ENCODE measurements at regions not wholly inside any gene's neighbourhood (a gene's known extent, or its start where the extent isn't known, plus 50 kb on each side); places are given as distances from the start of the nearest gene placed in this dataset.
A peak's percentile ranks its signal among the peaks of the same experiment; 100 is the strongest.

DNA sequence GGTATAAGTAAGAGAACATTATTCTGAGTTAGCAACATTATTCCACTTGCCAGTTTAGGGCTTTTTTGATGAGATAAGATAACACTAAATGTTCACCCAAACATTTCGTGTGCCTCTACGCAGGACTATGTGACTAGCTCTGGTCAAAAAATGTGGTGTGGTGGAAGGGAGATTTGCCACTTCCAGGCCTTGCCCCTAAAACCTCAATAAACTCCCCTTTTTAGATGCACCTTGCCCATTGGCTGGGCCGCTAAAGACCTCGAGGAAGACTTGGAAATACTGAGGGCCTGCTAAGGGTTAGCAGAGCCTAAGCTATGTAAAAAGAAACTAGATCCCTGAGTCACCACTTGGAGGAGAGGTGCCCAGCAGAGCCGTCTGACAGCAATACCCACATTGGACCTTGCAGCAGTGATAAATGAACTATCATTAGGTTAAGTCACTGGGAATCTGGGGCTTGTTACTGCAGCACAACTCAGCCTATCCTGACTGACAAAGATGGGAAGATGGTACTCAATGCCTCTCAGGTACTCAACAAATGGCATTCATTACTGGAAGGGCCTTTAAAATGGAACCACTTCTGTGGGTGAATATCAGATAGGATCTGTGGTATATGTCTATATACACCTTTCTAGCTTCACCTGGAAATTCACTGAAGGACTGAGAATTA is 331.5 kb upstream of the TLE3 start:
- Histone ChIP-seq H3K4me1 (ENCODE audit: control insufficient read depth in 2 of 2, insufficient read depth in 2 of 2, low read length in 2 of 2) (peaks cover 22 to 57% of the 10 kb centered on the region in 2 donors), H3K9me3 (ENCODE audit: control insufficient read depth in 2 of 2, insufficient read depth in 1 of 2, low read length in 1 of 2) (peaks cover 0 to 16% of the 10 kb centered on the region in 2 donors), H3K36me3 (ENCODE audit: control insufficient read depth in 2 of 2, insufficient read depth in 2 of 2, low read length in 1 of 2) (no peaks in the 10 kb centered on the region), H3K27ac (ENCODE audit: low read depth in 1 of 2, low read length in 1 of 2) (no peak overlapping the region), H3K4me3 (ENCODE audit: low read length in 2 of 2) (no peak overlapping the region), H3K27me3 (ENCODE audit: control insufficient read depth in 2 of 2, insufficient read depth in 1 of 2, low read length in 1 of 2) (no peaks in the 10 kb centered on the region)
- 97% methylated on average over 5 of the region's 5 CpGs for WGBS
- DNase-seq (ENCODE audit: low read depth in 6 of 9, low spot score in 9 of 9) = no peak

DNA sequence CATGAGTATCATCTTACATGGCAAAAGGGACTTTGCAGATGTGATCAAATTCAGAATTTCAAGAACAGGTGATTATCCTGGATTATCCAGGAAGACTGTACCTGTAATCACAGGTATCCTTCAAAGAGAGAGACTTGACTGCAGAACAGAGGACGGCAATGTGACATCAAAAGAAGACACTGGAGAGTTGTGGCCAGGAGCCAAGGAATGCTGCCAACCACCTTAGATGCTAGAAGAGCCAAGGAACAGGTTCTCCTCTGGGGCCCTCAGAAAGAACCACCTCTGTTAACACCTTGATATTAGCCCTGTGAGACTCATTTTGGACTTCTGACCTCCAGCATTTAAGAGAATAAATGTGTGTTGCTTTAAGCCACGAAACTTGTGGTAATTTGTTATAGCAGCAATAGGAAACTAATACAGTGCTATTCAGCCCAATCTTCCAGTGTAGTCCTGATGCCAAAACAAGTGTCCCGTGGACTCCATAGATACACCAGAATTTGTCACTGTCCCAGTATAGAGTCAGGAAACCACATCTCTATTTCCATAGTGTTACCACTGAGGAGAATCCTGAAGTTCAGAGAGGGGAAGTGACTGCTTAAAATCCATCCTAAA is 330.6 kb upstream of the TLE3 start:
- WGBS = 95% methylated on average over 3 of the region's 3 CpGs
- no peak for DNase-seq (ENCODE audit: low read depth in 6 of 9, low spot score in 9 of 9)
- Histone ChIP-seq H3K4me1 (ENCODE audit: control insufficient read depth in 2 of 2, insufficient read depth in 2 of 2, low read length in 2 of 2) (peaks cover 23 to 61% of the 10 kb centered on the region in 2 donors), H3K4me3 (ENCODE audit: low read length in 2 of 2) (no peak overlapping the region), H3K36me3 (ENCODE audit: control insufficient read depth in 2 of 2, insufficient read depth in 2 of 2, low read length in 1 of 2) (no peaks in the 10 kb centered on the region), H3K27me3 (ENCODE audit: control insufficient read depth in 2 of 2, insufficient read depth in 1 of 2, low read length in 1 of 2) (no peaks in the 10 kb centered on the region), H3K27ac (ENCODE audit: low read depth in 1 of 2, low read length in 1 of 2) (no peak overlapping the region), H3K9me3 (ENCODE audit: control insufficient read depth in 2 of 2, insufficient read depth in 1 of 2, low read length in 1 of 2) (peaks cover 0 to 23% of the 10 kb centered on the region in 2 donors)

DNA sequence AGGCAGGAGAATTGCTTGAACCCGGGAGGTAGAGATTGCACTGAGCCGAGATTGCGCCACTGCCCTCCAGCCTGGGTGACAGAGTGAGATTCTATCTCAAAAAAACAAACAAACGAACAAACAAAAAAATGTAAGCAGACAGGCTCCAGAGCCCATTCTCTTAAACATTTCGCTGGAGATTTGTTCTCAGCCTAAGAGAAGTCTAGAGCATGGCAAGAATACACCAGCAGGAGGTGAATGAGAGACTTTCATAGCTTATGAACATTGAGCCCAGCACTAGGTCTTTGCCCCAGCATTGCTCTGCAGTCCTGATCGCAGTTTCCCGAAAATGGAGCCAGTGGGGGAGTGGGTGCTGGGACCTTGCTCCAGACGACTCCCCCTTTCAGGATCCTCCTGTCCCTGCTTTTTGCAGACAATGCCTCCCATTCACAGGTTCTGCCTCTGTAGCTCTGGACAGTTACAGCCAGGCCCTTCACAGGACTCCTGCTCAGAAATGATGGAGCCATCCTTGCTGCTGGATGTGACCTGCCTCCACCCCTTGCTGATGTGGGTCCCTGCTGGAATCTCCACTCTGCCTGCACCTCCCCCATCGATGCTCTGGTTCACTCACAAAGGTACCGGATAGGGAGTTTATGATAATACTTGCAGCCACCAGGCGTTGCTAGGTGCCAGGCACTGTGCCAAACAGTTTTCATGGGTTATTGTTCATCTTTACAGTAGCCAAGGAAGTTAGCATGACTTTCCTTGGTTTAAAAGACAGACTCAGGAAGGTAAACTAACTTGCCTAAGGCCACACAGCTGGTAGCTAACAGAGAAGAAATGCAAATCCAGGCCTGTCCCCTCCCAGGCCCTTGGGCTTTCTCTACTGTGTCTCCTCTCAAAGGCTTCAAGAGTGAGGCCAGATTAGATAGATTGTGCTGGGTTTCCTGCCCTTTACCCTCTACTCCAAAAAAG is 329.7 kb upstream of the TLE3 start:
- Histone ChIP-seq H3K4me1 (ENCODE audit: control insufficient read depth in 2 of 2, insufficient read depth in 2 of 2, low read length in 2 of 2) (peaks cover 23 to 61% of the 10 kb centered on the region in 2 donors), H3K9me3 (ENCODE audit: control insufficient read depth in 2 of 2, insufficient read depth in 1 of 2, low read length in 1 of 2) (peaks cover 0 to 29% of the 10 kb centered on the region in 2 donors), H3K36me3 (ENCODE audit: control insufficient read depth in 2 of 2, insufficient read depth in 2 of 2, low read length in 1 of 2) (no peaks in the 10 kb centered on the region), H3K27me3 (ENCODE audit: control insufficient read depth in 2 of 2, insufficient read depth in 1 of 2, low read length in 1 of 2) (no peaks in the 10 kb centered on the region), H3K27ac (ENCODE audit: low read depth in 1 of 2, low read length in 1 of 2) (no peak overlapping the region), H3K4me3 (ENCODE audit: low read length in 2 of 2) (no peak overlapping the region)
- 94% methylated on average over 11 of the region's 11 CpGs for WGBS
- no peak for DNase-seq (ENCODE audit: low read depth in 6 of 9, low spot score in 9 of 9)

DNA sequence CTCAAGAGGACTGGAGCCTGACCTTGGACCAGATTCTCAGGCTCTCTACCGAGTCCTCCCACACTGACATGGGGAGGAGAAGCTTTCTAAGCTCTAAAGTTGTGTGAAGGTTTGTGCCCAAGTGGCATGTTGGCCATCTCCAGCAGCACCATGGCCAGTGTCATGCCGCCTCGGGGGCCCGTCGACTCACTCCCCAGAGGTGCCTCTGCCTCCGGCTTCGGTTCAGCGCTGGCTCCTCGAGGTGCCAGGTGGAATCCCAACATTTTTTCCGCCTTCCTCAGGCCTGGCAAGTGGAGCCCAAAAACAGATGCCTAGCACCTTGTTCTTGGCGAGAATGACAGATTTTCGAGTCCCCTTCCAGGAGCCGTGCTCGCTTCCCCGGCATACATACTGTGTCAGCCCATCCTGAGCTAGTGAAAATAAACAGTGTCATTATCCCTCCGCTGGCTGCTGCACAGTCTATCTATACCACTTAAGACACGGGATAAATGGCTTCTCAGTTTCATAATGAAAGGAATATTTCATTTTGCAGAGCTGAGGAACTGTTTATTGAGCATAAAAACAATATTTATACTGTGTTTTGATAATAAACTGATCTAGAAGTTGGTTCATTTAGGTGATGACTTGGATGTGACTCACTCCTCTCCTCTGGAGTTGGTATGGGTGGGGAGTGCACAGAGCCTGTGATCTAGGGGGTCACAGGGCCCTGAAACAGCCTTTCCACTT is 328.5 kb upstream of the TLE3 start:
- H3K4me3 ChIP-seq (ENCODE audit: low read length in 2 of 2) = no peak overlapping the region
- H3K27me3 ChIP-seq (ENCODE audit: control insufficient read depth in 2 of 2, insufficient read depth in 1 of 2, low read length in 1 of 2) = no peaks in the 10 kb centered on the region
- H3K9me3 ChIP-seq (ENCODE audit: control insufficient read depth in 2 of 2, insufficient read depth in 1 of 2, low read length in 1 of 2) = peaks cover 0 to 27% of the 10 kb centered on the region in 2 donors
- no peak for DNase-seq (ENCODE audit: low read depth in 6 of 9, low spot score in 9 of 9)
- WGBS = 98% methylated on average over 17 of the region's 17 CpGs
- H3K4me1 ChIP-seq (ENCODE audit: control insufficient read depth in 2 of 2, insufficient read depth in 2 of 2, low read length in 2 of 2) = peaks cover 17 to 49% of the 10 kb centered on the region in 2 donors
- H3K27ac ChIP-seq (ENCODE audit: low read depth in 1 of 2, low read length in 1 of 2) = no peak overlapping the region
- no peaks in the 10 kb centered on the region for H3K36me3 ChIP-seq (ENCODE audit: control insufficient read depth in 2 of 2, insufficient read depth in 2 of 2, low read length in 1 of 2)

DNA sequence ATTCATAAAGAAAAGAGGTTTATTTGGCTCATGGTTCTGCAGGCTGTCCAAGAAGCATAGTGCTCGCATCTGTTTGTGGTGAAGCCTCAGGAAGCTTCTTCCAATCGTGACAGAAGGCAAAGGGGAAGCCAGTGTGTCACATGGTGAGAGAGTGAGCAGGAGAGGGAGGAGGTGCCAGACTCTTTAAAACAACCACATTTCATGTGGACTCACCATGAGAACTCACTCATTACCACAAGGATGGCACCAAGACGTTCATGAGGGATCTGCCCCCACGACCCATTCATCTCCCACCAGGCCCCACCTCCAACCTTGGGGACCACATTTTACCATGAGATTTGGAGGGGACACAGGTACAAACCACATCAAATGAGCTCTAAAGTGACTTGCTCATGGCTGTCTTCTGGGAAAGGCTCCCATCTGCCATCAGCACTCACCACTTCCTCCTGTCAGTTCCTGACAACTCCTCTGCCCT is 327.3 kb upstream of the TLE3 start:
- peaks cover 17 to 48% of the 10 kb centered on the region in 2 donors for H3K4me1 ChIP-seq (ENCODE audit: control insufficient read depth in 2 of 2, insufficient read depth in 2 of 2, low read length in 2 of 2)
- H3K27ac ChIP-seq (ENCODE audit: low read depth in 1 of 2, low read length in 1 of 2) = peak overlapping the region in 1 of 2 donors; percentile 6
- 4% methylated on average over 4 of the region's 4 CpGs for WGBS
- DNase-seq (ENCODE audit: low read depth in 6 of 9, low spot score in 9 of 9) = peak in 7 of 9 donors; percentile 46 to 84 (median 58)
- H3K27me3 ChIP-seq (ENCODE audit: control insufficient read depth in 2 of 2, insufficient read depth in 1 of 2, low read length in 1 of 2) = no peaks in the 10 kb centered on the region
- peaks cover 0 to 27% of the 10 kb centered on the region in 2 donors for H3K9me3 ChIP-seq (ENCODE audit: control insufficient read depth in 2 of 2, insufficient read depth in 1 of 2, low read length in 1 of 2)
- no peaks in the 10 kb centered on the region for H3K36me3 ChIP-seq (ENCODE audit: control insufficient read depth in 2 of 2, insufficient read depth in 2 of 2, low read length in 1 of 2)
- H3K4me3 ChIP-seq (ENCODE audit: low read length in 2 of 2) = no peak overlapping the region

DNA sequence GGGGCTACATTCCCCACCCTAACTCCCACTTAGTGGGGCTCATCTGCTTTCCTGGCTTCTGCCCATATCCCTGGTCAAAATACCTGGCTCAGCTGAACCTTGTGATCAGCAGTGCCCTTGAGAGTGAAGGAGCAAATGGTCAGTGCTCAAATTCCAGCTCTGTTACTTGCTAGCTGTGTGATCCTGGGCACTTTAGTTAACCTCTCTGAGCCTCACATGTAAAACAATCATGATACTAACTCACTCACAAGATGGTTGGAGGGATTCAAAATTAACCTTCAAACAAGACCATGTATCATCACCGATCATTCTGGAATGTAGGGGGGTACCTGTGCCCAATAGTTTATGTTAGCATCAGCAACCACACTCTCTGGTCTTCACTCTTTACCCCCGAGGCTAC is 325.6 kb upstream of the TLE3 start:
- no peak overlapping the region for H3K27ac ChIP-seq (ENCODE audit: low read depth in 1 of 2, low read length in 1 of 2)
- no peak for DNase-seq (ENCODE audit: low read depth in 6 of 9, low spot score in 9 of 9)
- no peak overlapping the region for H3K4me3 ChIP-seq (ENCODE audit: low read length in 2 of 2)
- peaks cover 17 to 48% of the 10 kb centered on the region in 2 donors for H3K4me1 ChIP-seq (ENCODE audit: control insufficient read depth in 2 of 2, insufficient read depth in 2 of 2, low read length in 2 of 2)
- no peaks in the 10 kb centered on the region for H3K36me3 ChIP-seq (ENCODE audit: control insufficient read depth in 2 of 2, insufficient read depth in 2 of 2, low read length in 1 of 2)
- peaks cover 0 to 20% of the 10 kb centered on the region in 2 donors for H3K9me3 ChIP-seq (ENCODE audit: control insufficient read depth in 2 of 2, insufficient read depth in 1 of 2, low read length in 1 of 2)
- 96% methylated on average over 2 of the region's 2 CpGs for WGBS
- peaks cover 0 to 4% of the 10 kb centered on the region in 2 donors for H3K27me3 ChIP-seq (ENCODE audit: control insufficient read depth in 2 of 2, insufficient read depth in 1 of 2, low read length in 1 of 2)

DNA sequence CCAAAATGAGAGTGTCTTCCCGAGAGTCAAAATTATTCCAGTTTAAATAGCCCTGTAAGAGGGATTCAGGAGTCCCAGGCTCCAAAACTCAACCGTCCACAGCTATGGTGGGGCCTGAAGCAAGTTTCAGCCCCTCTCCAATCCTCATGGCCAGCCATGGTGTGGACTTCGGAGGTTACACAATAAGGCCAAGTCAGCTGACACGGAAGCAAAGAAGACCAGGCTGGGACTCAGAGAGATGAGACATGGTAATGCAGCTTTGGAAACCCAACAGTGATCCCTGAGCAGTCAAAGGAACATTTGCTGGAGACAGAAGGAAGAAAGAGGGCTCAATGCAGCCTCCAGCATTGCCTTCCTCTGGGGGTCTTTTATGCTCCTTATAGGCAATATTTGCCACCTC is 324.6 kb upstream of the TLE3 start:
- peaks cover 0 to 4% of the 10 kb centered on the region in 2 donors for H3K27me3 ChIP-seq (ENCODE audit: control insufficient read depth in 2 of 2, insufficient read depth in 1 of 2, low read length in 1 of 2)
- no peak overlapping the region for H3K27ac ChIP-seq (ENCODE audit: low read depth in 1 of 2, low read length in 1 of 2)
- H3K4me1 ChIP-seq (ENCODE audit: control insufficient read depth in 2 of 2, insufficient read depth in 2 of 2, low read length in 2 of 2) = peaks cover 17 to 41% of the 10 kb centered on the region in 2 donors
- peaks cover 0 to 20% of the 10 kb centered on the region in 2 donors for H3K9me3 ChIP-seq (ENCODE audit: control insufficient read depth in 2 of 2, insufficient read depth in 1 of 2, low read length in 1 of 2)
- no peak for DNase-seq (ENCODE audit: low read depth in 6 of 9, low spot score in 9 of 9)
- H3K4me3 ChIP-seq (ENCODE audit: low read length in 2 of 2) = no peak overlapping the region
- H3K36me3 ChIP-seq (ENCODE audit: control insufficient read depth in 2 of 2, insufficient read depth in 2 of 2, low read length in 1 of 2) = no peaks in the 10 kb centered on the region
- WGBS = over 99% methylated on average over 4 of the region's 4 CpGs

DNA sequence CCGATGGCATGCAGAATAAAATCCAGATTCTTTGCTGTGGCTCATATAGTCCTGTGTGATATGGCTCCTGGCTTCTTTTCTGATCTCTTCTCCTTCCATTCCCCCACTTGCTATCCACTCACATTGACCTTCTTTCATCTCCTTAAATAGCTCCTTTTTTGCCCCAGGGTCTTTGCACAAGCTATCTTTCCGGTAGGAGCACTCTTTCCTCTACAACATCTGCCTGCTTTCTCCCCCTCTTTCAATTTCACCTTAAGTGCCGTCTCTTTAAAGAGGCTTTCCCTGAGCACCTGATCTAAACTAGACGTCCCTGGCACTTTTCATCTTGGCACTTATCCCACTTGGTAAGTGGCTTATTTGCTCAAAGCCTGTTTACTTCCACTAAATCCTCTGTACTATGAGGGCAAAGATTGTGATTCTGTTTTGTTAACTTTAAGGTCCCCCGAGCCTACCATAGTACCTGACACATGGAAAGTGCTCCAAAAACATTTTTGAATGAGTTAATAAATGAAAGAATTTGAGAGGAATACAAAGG is 323.3 kb upstream of the TLE3 start:
- peaks cover 0 to 4% of the 10 kb centered on the region in 2 donors for H3K27me3 ChIP-seq (ENCODE audit: control insufficient read depth in 2 of 2, insufficient read depth in 1 of 2, low read length in 1 of 2)
- peaks cover 0 to 28% of the 10 kb centered on the region in 2 donors for H3K9me3 ChIP-seq (ENCODE audit: control insufficient read depth in 2 of 2, insufficient read depth in 1 of 2, low read length in 1 of 2)
- H3K4me1 ChIP-seq (ENCODE audit: control insufficient read depth in 2 of 2, insufficient read depth in 2 of 2, low read length in 2 of 2) = peaks cover 17 to 34% of the 10 kb centered on the region in 2 donors
- H3K27ac ChIP-seq (ENCODE audit: low read depth in 1 of 2, low read length in 1 of 2) = no peak overlapping the region
- 88% methylated on average over 5 of the region's 5 CpGs for WGBS
- H3K36me3 ChIP-seq (ENCODE audit: control insufficient read depth in 2 of 2, insufficient read depth in 2 of 2, low read length in 1 of 2) = no peaks in the 10 kb centered on the region
- DNase-seq (ENCODE audit: low read depth in 6 of 9, low spot score in 9 of 9) = no peak
- H3K4me3 ChIP-seq (ENCODE audit: low read length in 2 of 2) = no peak overlapping the region

Data from thymus (tissue), 11 donors.